ENCODE measurements at regions not wholly inside any gene's neighbourhood (a gene's known extent, or its start where the extent isn't known, plus 50 kb on each side); places are given as distances from the start of the nearest gene placed in this dataset.

DNA sequence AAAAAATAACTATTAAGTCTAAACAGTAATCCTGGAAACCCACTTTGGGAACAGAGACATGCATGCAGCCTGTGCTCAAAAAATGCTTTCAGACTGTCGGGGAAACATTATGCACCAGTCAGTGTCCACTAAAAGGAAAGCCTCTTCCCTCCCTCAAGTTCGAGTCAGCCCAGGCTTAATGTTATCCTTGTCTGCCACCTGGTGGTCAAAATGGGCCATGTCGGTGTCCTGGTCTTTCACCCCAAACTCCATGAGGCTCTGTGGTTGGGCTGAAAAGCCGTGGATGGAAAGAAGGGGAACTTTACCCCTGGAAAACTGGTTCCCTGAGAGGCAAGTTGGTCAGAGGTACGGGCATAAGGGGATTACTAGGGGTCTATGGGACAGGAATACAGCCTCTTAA lies 88.4 kb upstream of the ZNF492 start:
- intact Hi-C loops (cut with DNase I; ENCODE audit: low total_unique reads): no loop called here
- no peaks in the 10 kb centered on the region for H3K36me3 ChIP-seq
- no peak for DNase-seq
- 7 to 20% (median 16%) methylated on average over 5 of the region's 5 CpGs for WGBS, 5 donors
- peaks cover 3 to 90% (median 66%) of the 10 kb centered on the region in 8 donors for H3K9me3 ChIP-seq
- no peaks in the 10 kb centered on the region for H3K4me1 ChIP-seq
- no peak overlapping the region for H3K4me3 ChIP-seq
- H3K27me3 ChIP-seq (replicated peaks in 1 of 7): no peaks in the 10 kb centered on the region
- no peak overlapping the region for H3K27ac ChIP-seq
- TF ChIP-seq POLR2A (IDR thresholded peaks at IDR 0.05) (no peak), POLR2AphosphoS5 (IDR thresholded peaks at IDR 0.05) (no peak)
- TF ChIP-seq, protein P1, sequence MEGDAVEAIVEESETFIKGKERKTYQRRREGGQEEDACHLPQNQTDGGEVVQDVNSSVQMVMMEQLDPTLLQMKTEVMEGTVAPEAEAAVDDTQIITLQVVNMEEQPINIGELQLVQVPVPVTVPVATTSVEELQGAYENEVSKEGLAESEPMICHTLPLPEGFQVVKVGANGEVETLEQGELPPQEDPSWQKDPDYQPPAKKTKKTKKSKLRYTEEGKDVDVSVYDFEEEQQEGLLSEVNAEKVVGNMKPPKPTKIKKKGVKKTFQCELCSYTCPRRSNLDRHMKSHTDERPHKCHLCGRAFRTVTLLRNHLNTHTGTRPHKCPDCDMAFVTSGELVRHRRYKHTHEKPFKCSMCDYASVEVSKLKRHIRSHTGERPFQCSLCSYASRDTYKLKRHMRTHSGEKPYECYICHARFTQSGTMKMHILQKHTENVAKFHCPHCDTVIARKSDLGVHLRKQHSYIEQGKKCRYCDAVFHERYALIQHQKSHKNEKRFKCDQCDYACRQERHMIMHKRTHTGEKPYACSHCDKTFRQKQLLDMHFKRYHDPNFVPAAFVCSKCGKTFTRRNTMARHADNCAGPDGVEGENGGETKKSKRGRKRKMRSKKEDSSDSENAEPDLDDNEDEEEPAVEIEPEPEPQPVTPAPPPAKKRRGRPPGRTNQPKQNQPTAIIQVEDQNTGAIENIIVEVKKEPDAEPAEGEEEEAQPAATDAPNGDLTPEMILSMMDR (IDR thresholded peaks at IDR 0.05 in 8 of 11, conservative IDR thresholded peaks at IDR 0.05 in 3 of 11): peak in 8 of 11 experiments; percentile 31 to 66 (median 50)

DNA sequence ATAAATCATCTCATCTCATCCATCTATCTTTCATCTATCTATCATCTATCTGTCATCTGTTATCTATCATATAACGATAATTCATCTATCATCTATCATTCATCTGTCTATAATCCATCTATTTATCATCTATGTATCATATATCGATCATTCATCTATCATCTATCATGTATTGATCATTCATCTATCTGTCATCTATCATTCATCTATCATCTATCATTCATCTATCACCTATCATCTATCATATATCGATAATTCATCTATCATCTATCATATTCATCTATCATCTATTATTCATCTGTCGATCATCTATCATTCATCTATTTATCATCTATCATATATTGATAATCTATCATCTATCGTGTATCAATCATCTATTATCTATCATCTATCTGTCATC lies 100.4 kb upstream of the ZNF492 start:
- TF ChIP-seq POLR2AphosphoS5 (IDR thresholded peaks at IDR 0.05) (no peak), POLR2A (IDR thresholded peaks at IDR 0.05) (no peak)
- TF ChIP-seq, protein P1 (IDR thresholded peaks at IDR 0.05 in 8 of 11, conservative IDR thresholded peaks at IDR 0.05 in 3 of 11): no peak
- peaks cover 0 to 83% (median 55%) of the 10 kb centered on the region in 8 donors for H3K9me3 ChIP-seq
- no peak overlapping the region for H3K4me3 ChIP-seq
- DNase-seq: no peak
- intact Hi-C loops (cut with DNase I; ENCODE audit: low total_unique reads): no loop called here
- no peaks in the 10 kb centered on the region for H3K4me1 ChIP-seq
- WGBS, 5 donors: 82 to 95% (median 90%) methylated on average over 5 of the region's 5 CpGs
- no peak overlapping the region for H3K27ac ChIP-seq
- H3K36me3 ChIP-seq: no peaks in the 10 kb centered on the region
- peaks cover 0 to 11% (median 0%) of the 10 kb centered on the region in 7 donors for H3K27me3 ChIP-seq (replicated peaks in 1 of 7)

- H3K27me3 ChIP-seq (replicated peaks in 1 of 7): peaks cover 0 to 11% (median 0%) of the 10 kb centered on the region in 7 donors
- no peaks in the 10 kb centered on the region for H3K4me1 ChIP-seq
- peaks cover 0 to 92% (median 63%) of the 10 kb centered on the region in 8 donors for H3K9me3 ChIP-seq
- H3K27ac ChIP-seq: peak overlapping the region in 1 of 8 donors; percentile 35
- 6 to 18% (median 10%) methylated on average over 31 to 43 of the region's 43 CpGs for WGBS, 5 donors
- H3K4me3 ChIP-seq: peak overlapping the region in 3 of 8 donors; percentile 0 to 32 (median 20)
- TF ChIP-seq POLR2AphosphoS5 (IDR thresholded peaks at IDR 0.05) (peak in 2 of 3 donors; percentile 10 to 86), POLR2A (IDR thresholded peaks at IDR 0.05) (no peak)
- TF ChIP-seq, protein P1 (IDR thresholded peaks at IDR 0.05 in 8 of 11, conservative IDR thresholded peaks at IDR 0.05 in 3 of 11): no peak
- intact Hi-C loops (cut with DNase I; ENCODE audit: low total_unique reads): no loop called here
- DNase-seq: no peak
- no peaks in the 10 kb centered on the region for H3K36me3 ChIP-seq
Measured at GRCh38 chr19:22532388-22533300, 101.5 kb upstream of the ZNF492 start.

DNA sequence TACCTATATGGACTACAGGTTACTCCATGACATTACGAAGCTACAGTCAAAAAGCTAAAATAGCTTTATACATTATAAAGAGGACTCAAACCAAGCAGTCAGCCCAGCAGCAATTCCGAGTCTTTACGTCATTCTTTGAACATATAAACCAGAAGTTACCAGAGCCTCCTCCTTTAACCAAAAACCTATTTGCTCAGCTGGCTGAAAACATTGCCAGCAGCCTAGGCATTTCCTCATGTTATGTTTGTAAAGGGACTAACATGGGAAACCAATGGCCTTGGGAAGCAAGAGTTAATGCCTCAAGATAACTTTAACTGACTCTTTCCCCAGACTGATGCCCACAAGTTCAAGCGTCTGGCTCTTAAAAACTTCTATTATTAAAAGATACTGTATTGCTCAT lies 104.1 kb upstream of the ZNF492 start:
- H3K9me3 ChIP-seq: peaks cover 0 to 97% (median 62%) of the 10 kb centered on the region in 8 donors
- no peak overlapping the region for H3K27ac ChIP-seq
- intact Hi-C loops (cut with DNase I; ENCODE audit: low total_unique reads): no loop called here
- no peaks in the 10 kb centered on the region for H3K36me3 ChIP-seq
- WGBS, 5 donors: 79 to 91% (median 88%) methylated on average over 4 of the region's 4 CpGs
- TF ChIP-seq, protein P1 (IDR thresholded peaks at IDR 0.05 in 8 of 11, conservative IDR thresholded peaks at IDR 0.05 in 3 of 11): no peak
- TF ChIP-seq POLR2A (IDR thresholded peaks at IDR 0.05) (no peak), POLR2AphosphoS5 (IDR thresholded peaks at IDR 0.05) (no peak)
- no peak for DNase-seq
- H3K27me3 ChIP-seq (replicated peaks in 1 of 7): peaks cover 0 to 11% (median 0%) of the 10 kb centered on the region in 7 donors
- no peak overlapping the region for H3K4me3 ChIP-seq
- H3K4me1 ChIP-seq: no peaks in the 10 kb centered on the region

All from spleen (tissue), 11 donors.